ENCODE measurements at regions not wholly inside any gene's neighbourhood (a gene's known extent, or its start where the extent isn't known, plus 50 kb on each side); places are given as distances from the start of the nearest gene placed in this dataset.
A peak's percentile ranks its signal among the peaks of the same experiment; 100 is the strongest.

DNA sequence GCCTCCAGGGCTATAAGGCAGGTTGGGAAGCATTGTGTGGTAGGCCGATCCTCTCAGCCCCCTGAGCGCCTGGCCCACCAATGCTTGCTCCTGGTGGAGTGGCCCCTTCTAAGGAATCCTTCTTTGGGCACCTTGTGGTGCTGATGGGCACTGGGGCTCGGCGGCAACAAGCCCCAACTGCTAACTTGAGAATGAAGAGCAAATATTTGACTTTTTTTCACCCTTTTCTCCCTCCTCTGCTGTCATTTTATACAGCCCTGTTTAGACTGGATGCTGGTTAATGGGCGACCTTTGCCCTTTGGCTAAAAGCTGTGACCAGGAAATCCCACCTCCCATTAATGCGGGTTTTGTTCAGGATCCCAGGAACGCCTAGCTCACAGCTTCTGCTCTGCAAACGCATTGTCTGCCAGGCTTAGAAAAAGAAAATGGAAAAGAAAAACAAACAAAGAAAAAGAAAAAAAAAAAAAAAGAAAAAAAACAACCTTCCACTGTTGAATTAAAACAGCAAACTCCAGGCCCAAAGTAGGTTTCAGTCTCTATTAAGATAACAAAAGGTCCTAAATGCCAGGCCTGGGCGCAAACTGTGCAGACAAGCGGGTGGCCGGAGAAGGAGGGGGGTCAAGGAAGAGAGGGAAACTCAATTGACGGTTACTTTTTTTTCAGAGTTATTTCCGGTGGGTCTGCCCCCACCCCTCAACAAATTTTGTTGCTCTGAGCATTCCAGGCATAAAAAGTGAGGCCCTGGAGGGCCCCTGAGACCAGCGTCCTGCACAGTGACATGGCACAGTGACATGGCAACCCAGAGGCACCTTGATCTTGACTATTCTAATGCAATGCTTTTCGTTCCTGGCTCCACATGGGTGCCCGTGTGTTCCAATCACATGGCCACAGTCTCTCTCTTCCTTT is 301.4 kb downstream of the MAF start:
- no peak for DNase-seq (ENCODE audit: low read depth in 2 of 2)

DNA sequence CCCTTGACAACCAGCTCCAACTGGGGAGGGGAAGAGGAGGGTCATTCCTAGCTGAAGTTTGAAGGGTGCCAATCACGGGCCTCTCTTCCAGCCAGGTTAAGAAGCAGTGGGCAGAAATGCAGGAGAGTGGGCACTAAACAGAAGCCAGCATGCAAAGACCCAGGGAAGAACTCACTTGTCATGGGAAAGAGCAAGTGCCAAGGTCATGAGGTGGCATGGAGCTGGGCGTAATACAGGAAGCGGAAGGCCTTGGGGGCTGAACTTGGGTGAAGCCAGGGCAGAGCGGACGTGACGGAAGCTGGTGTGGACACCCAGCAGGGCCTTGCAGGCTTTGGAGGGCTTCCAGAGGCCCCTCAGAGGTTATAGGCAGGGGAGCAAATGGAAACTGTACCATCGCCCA is 302.1 kb downstream of the MAF start:
- DNase-seq (ENCODE audit: low read depth in 2 of 2) = no peak

DNA sequence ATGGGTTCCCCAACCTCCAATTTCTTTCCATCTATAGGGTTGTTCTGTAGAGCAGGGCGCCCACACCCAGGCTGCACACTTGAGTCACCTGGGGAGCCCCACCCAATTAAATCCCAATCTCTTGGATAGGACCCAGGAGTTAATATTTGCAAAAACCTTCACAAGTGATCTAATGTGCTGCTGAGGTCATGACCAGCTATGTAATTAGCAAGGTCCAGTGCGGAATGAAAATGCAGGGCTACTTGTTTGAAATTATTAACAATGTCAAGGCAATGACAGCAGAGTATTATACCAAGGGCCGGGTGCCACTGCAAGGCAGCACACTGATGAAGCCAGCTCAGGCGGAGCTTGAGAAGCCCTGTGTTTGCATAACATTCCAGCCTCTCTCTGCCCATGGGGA is 302.7 kb downstream of the MAF start:
- no peak for DNase-seq (ENCODE audit: low read depth in 2 of 2)

DNA sequence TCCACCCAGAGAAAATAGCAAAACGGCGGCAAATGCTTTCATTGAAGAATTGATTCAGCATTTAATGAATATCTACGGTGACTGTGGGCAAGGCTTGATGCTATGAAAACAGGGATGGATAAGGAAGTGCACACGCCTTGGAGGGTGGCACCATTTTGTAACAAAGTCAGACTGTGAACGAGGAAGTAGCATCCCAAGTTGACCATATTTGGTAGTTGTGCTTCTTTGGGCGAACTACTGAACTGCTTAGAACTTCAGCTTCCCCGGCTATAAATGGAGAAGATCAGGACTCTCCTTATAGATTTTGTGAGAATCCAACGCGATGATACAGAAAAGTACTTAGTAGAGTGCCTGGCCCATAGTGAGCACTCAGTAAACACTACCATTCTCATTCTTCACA is 303.2 kb downstream of the MAF start:
- no peak for DNase-seq (ENCODE audit: low read depth in 2 of 2)

DNA sequence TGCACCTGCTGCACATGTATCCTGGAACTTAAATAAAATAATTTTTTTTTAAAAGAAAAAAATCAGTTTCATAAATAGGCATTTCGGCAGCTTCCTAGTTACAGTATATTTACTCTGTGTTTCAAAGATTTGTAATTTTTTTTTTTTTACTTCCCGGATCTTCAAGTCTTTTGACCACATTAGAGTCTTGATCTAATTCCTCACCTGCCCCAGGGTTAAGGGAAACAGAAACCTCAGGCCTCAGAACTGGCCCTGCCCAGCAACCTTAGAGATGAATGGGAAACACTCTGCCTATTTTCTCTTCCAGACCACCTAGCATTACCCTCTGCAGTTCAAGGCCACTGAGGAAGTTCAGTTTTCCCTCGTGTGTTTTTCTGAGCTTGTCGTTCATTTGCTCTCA is 304.0 kb downstream of the MAF start:
- no peak for DNase-seq (ENCODE audit: low read depth in 2 of 2)

DNA sequence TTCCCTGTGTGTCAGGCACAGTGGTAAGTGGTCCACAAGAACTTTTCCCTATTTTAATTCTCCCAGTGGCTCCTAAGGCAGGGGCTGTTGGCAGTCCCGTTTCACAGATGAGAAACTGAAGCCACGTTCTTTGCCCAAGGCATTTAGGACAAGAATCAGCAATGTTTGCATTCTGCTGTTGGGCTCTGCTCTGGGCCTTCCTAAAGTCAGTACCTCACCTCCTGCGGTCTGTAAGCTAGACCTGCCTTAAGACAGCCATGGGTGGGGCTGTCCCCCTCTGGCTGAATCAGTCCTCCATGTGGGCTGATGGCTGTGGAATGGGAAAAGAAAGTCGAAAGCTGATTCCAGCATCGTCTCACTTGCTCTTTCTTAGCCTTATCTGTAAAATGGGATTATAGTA is 304.8 kb downstream of the MAF start:
- DNase-seq (ENCODE audit: low read depth in 2 of 2) = no peak

DNA sequence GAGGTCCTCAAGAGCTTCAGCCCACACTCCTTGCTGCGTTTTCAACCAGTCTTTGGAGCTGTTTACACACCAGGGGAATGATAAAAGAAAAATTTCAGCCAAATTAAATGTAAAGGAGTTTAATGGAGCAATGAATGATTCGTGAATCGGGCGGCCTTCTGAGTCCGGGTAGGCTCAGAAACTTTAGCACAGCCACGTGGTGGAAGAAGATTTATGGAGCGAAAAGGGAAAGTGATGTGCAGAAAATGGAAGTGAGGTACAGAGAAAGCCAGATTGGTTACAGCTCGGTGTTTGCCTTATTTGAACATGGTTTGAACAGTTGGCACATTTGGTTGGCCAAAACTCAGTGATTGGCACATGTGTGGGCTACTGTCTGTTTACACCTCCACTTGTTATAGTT is 305.4 kb downstream of the MAF start:
- DNase-seq (ENCODE audit: low read depth in 2 of 2) = no peak

DNA sequence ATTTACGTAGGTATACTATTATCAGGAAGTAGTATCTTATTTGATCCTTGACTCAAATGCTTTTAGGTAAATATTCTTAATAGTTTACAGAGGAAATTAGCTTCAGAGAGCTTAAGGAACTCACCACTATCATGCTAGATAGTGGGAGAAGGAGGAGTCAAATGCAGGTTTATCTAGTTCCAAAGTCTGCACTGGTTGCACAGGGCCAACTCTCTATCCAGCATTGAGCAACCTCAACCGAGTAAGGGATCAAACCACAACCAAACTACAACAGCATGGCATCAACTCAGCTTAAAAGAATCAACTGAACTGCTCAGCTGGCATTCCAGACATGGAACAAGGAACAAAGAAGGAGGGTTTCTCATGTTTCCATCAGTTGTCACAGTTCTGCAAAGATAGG is 306.0 kb downstream of the MAF start:
- no peak for DNase-seq (ENCODE audit: low read depth in 2 of 2)

DNA sequence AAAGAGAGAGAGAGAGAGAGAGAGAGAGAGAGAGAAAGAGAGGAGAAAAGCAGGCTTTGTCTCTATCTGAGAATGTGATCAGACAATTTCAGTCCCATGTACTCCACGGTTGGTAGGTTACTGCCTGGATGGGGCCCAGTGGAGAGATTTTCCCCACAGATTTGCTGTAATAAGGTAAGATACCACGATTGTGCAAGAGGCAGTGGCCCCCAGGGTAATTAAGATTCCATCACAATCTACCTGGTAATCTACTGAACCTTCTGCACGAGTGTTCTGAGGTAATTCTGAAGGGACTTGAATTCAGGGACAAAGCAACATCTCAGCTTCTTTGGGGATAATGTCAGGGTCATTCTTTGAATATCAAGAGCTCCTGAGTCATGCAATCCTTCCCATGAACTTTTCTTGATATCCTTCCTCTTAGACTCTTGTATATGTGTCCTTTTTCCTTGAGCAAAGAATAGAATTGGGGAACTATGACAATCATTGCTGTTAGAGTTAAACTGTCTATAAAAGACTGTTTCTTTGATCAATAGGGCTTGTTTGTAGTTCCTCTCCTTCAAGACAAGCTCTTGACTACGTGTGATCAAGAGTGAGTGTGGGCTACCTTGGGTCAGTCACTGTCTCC is 306.6 kb downstream of the MAF start:
- no peak for DNase-seq (ENCODE audit: low read depth in 2 of 2)

DNA sequence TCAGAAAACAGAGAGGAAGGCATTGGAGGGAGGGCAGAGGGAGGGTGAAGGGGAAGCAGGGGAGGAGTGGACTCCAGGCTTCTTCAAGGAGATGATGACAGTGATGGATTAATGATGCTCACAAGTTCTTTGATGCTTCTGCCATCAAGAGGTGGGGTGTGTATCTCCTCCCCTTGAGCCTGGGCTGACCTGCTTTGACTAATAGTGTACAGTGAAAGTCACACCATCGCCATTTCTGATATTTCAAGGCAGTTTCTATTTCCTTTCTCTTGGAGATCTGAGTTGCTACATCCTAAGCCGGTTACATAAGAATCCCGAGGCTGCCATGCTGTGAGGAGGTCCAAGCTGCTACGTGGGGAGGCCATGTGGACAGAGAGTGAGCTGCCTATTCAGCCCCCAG is 312.5 kb downstream of the MAF start:
- no peak for DNase-seq (ENCODE audit: low read depth in 2 of 2)

DNA sequence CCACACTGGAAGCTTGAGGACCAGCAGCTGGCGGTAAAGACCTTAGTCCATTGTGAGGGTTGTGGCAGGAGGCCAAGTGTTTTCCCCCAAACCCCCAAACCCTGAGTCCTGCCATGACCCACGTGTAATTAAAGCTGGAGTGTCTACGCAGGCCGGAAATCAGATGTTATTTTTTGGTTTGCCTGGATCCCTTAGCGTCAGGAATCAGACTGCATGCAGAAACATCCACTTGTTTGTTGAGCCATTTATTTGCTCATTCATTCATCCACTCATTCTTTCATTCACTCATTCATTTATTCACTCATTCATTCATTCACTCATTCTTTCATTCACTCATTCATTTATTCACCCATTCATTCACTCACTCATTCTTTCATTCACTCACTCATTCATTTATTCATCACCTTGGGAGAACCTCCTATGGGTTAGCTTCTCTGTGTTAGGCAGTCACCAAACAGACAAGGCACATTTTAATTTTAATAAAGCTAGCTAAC is 313.1 kb downstream of the MAF start:
- no peak for DNase-seq (ENCODE audit: low read depth in 2 of 2)

DNA sequence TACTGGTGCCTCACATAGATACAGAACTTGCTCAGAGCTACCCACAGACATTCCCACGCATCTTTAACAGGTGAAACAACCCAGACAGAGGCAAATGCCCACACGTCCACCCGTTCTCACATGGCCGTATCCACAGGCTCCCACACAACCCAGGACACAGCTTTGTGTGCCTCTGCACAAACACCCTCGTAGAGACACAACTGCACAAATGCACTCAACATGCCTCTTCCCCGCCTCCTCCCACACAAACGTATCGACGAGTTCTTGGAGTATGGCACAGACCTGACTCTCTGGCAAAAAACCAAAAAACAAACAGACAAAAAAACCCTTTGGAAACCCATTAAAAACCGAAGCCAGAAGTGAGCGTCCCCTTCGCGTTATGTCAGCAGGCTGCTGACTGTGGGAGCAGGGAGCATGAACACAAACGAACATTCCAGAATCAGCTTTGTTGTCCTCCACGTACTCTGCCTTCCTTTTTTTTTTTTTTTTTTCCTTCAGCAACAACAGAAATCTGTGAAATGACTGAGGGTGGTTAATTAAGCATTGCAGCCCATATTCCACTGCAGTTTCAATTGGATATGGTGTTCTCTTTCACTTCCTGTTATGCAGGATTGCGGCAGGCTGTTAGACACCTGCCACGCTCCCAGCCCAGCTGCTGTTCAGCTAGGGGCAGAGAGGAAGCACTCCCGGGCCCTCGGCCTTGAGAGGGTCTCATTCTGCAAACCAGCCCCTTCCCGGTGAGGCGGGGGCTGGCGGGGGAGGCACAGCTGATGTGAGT is 313.7 kb downstream of the MAF start:
- DNase-seq (ENCODE audit: low read depth in 2 of 2) = no peak

DNA sequence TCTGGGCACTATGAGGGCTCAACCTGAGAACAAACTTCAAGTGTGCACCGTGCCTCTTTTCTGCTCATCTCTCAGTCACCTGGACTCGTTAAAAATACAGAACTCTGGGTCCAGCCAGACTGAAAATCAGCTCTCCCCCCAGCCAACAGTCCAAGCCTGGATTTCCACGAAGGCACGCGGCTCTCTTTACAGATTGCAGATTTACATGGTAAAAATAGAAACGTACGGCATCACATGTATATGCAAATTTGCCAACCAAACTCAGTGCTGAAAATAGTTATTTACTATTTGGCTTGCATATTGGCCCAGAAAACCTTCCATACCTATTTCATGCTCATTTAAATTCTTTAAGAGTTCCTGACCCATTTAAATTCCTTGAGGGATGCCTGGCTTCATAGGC is 315.8 kb downstream of the MAF start:
- no peak for DNase-seq (ENCODE audit: low read depth in 2 of 2)

DNA sequence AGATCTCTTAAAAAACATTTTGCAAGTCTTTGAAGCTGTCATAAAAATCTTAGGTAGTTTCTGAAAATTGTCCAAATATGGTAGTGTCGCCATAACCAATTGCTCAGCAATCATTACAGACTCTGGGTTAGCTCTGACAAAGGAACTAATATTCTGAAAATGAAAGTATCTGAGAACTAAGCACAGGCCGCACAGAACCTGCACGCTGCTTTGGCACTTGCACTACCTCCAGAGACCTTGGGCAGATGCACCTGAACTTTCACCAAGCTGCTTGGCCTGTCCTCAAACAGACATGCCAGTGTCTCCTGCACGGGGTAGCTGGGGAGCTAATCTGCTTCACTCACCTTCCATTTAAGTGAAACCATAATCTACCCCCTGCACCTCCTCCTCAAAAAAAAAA is 317.0 kb downstream of the MAF start:
- no peak for DNase-seq (ENCODE audit: low read depth in 2 of 2)

DNA sequence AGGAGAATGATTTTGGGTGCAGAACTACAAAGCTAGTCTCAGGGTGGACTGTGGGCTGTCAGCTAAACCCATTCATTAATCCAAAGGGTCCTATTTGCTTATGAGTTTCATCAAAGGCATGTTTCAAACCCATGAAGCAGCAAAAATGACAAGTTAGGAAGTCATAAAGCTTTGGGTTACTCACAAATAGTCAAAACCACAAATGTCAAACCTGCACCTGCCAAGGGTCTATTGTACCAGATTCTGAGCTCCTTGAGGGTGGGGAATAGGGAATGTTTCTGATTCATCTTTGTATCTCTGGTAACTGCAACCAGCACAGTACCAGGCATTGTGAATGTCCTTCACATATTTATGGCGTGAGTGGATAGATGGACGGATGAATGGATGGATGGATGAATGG is 317.7 kb downstream of the MAF start:
- DNase-seq (ENCODE audit: low read depth in 2 of 2) = no peak

DNA sequence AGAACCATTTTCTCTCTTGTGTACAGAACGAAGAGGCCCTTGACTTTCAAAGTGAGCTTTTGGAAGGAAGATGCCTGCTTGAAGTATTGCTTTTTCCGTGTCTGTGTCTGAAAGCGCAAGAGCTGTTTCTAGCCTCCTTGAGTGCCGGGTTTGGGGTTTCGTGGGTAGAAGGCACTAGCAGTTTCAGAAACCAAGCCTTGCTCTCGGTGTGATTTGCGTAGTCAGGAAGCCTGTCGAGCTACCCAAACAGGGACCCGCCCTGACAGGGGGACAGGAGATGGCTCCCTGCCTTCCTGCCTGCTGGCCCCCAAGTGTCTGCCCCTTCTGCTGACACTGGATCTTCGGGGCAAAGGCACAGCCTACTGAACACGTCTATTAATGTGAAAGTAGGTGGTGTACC is 322.0 kb downstream of the MAF start:
- DNase-seq (ENCODE audit: low read depth in 2 of 2) = peak; percentile 43 to 47

DNA sequence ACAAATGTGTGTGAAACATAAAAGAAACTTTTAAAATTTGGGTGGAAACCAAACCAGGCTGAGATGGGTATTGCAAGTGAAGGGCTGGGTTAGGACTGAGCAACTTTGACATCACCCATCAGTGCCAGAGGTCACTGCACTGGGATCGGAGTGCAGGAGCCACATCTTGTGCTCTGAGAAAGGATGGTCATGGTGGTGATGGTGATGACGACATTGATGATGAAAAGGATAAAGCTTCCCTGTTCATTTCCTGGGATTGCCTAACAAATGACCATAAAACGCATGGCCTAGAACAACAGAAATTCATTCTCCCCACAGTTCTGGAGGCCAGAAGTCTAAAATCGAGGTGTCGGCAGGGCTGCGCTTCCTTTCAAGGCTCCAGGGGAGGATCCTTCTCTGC is 324.0 kb downstream of the MAF start:
- no peak for DNase-seq (ENCODE audit: low read depth in 2 of 2)

DNA sequence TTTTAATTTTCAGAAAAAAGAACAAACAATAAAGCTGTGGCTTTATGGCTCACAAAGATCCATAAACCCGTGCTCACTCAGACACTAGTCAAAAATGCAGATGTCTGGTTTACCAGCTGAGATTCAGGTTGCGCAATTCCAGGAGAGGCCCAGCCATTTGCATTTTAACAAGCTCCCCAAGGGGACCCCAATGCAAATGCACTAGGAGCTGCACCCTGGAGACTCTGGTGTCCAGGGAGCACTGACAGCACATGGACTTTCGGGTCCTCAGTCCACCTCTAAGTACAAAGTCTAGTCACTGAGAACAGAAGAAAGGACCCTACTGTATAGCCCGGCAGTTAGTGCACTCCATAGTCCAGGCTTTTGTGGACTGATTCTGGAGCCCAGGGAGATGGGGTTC is 326.3 kb downstream of the MAF start:
- DNase-seq (ENCODE audit: low read depth in 2 of 2) = no peak

DNA sequence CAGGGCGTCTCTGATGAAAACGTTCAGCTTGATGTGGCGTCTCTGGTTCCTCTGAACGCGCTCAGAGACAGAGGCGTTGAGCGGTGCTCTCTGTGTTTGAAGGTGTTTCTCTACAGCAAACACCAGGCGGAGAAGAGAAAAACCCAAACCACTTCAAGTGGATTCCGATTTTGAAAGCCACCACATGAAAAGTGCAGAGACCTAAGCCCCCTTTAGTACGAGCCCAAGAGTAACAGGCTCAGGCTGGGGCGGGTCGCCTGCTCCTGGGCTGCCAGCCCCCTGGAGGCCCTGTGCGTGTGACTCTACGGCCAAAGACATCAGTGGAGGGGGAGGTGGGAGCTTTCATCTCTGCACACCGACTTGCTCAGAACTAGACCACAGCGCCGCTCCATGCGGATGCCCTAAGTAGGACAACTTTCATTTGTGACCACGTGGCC is 328.4 kb downstream of the MAF start:
- DNase-seq (ENCODE audit: low read depth in 2 of 2) = peak; percentile 44 to 46

DNA sequence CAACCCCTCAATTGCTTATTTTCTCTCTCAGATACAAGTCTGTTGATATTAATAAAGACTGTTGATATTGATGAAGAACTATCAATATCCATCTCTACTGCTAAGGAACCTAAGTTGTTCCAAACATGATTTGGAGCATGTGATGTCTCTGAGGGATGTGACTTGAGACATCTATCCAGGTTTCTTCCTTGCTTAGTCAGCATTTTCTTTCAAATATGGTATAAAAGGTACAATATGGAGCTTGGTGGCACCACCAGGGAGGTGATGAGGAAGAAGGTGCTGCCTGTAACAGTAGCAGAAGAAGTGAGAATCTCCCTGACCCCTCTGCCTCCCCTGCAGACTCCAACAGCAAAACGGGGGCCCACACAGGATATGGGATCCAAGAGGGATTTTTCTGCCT is 329.0 kb downstream of the MAF start:
- no peak for DNase-seq (ENCODE audit: low read depth in 2 of 2)

DNA sequence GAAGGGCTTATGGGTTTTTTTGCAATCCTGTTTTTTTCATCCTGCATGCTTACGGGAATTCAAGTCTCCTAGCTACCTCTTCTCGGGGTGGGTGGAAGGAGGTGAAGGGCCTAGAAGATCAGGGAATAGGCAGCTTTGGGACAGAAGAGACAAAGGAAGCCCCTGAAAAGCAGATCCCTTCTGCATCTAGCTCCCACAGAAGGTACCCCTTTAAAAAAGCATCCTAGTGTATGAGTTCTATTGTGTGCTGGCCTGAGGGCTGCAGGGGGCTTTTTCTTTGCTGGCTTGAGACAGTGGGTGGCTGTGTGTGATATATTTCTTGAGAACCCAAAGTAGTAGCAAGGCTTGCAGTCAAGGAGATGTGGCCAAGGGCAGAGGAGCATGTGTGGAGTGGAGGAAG is 330.5 kb downstream of the MAF start:
- no peak for DNase-seq (ENCODE audit: low read depth in 2 of 2)

DNA sequence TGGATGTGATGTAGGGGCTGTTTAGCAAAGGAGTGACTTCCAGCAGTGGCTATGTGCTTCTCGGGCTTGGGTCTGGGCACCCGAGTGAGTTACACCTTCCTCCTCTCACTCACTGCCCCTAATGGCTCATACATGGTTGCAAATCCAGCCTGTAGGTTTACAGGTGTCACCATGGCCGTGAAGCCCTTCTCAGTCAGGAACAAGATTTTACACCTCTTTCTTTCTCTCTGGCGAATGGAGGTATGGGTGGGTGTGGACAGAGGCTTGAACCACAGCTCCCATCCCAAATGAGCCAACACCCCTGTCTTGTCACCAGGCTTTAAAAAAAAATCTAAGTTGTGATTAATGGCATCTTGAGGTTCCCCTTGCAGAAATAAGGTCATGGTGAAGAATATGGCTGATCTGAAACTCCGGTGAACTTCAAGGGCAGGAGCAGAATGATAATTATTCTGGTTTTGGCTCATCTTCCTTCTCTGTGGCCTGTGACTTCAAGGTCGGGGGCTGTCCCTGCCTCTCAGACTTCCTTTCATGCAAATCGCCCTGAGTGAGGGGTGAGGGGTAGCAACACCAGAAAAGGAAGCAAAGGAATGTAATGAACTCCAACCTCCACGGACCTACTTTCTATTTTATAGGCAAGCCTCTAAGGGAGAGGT is 331.2 kb downstream of the MAF start:
- peak; percentile 39 to 57 for DNase-seq (ENCODE audit: low read depth in 2 of 2)

Measured in activated CD4-positive, alpha-beta T cell treated with anti-CD3 and anti-CD28 coated beads for 24 hours (primary cell).